GM21717 (cell line): ENCODE measurements at regions not wholly inside any gene's neighbourhood (a gene's known extent, or its start where the extent isn't known, plus 50 kb on each side); places are given as distances from the start of the nearest gene placed in this dataset.
"Not testable (repeated sequence)": the region's sequence is repeated elsewhere in the genome, so short reads cannot be mapped to it uniquely, and the experiment has no call there.

Experiments
- ATAC-seq: cut with Tn5 transposase; IDR thresholded peaks from one replicate; pipeline ENCODE4 v1.9.1; 2021; ENCODE audit warnings: mild to moderate bottlenecking, moderate library complexity; ENCODE audit not compliant: unreplicated experiment

GRCh38 chr4:124946696-124947095 is 234.2 kb upstream of the ANKRD50 start:
- ATAC-seq, result no peak

GRCh38 chr4:124945422-124945821 is 232.9 kb upstream of the ANKRD50 start:
- ATAC-seq, result peak; percentile 89

GRCh38 chr4:124943938-124944337 is 231.4 kb upstream of the ANKRD50 start:
- ATAC-seq, result no peak

GRCh38 chr4:124943145-124943889 is 230.8 kb upstream of the ANKRD50 start:
- no peak for ATAC-seq

GRCh38 chr4:124941267-124941666 is 228.7 kb upstream of the ANKRD50 start:
- ATAC-seq, result no peak

GRCh38 chr4:124940387-124940786 is 227.9 kb upstream of the ANKRD50 start:
- no peak for ATAC-seq

GRCh38 chr4:124939908-124940307 is 227.4 kb upstream of the ANKRD50 start:
- no peak for ATAC-seq

- no peak for ATAC-seq
Measured at GRCh38 chr4:124938836-124939235, 226.3 kb upstream of the ANKRD50 start.

GRCh38 chr4:124937993-124938392 is 225.5 kb upstream of the ANKRD50 start:
- no peak for ATAC-seq

GRCh38 chr4:124936427-124936826 is 223.9 kb upstream of the ANKRD50 start:
- ATAC-seq, result no peak

GRCh38 chr4:124934916-124935315 is 222.4 kb upstream of the ANKRD50 start:
- no peak for ATAC-seq

- no peak for ATAC-seq
Measured at GRCh38 chr4:124933521-124933920, 221.0 kb upstream of the ANKRD50 start.

GRCh38 chr4:124932447-124932846 is 219.9 kb upstream of the ANKRD50 start:
- ATAC-seq, result no peak

- no peak for ATAC-seq
Measured at GRCh38 chr4:124931050-124931449, 218.5 kb upstream of the ANKRD50 start.

- ATAC-seq, result not testable (repeated sequence)
Measured at GRCh38 chr4:124922748-124923147, 210.2 kb upstream of the ANKRD50 start.

GRCh38 chr4:124918559-124919122 is 206.1 kb upstream of the ANKRD50 start:
- no peak for ATAC-seq

- no peak for ATAC-seq
Measured at GRCh38 chr4:124915073-124915472, 202.5 kb upstream of the ANKRD50 start.

GRCh38 chr4:124913237-124913636 is 200.7 kb upstream of the ANKRD50 start:
- ATAC-seq, result peak; percentile 39

- ATAC-seq, result no peak
Measured at GRCh38 chr4:124910327-124910726, 197.8 kb upstream of the ANKRD50 start.

GRCh38 chr4:124907881-124908280 is 195.3 kb upstream of the ANKRD50 start:
- no peak for ATAC-seq

- no peak for ATAC-seq
Measured at GRCh38 chr4:124905441-124905840, 192.9 kb upstream of the ANKRD50 start.

GRCh38 chr4:124904723-124905388 is 192.3 kb upstream of the ANKRD50 start:
- ATAC-seq, result no peak
